AG04450 (cell line): ENCODE measurements at regions not wholly inside any gene's neighbourhood (a gene's known extent, or its start where the extent isn't known, plus 50 kb on each side); places are given as distances from the start of the nearest gene placed in this dataset.

Experiments used
- CTCF ChIA-PET: fragments of 300-600, 350-600 bp; formaldehyde crosslinking; extraction: SDS; loops from one replicate; lab custom pipeline; 2022; ENCODE audit warnings: antibody characterized with exemption, inconsistent platforms; lab: Charles Lee
- POLR2A ChIA-PET: fragments of 350-600 bp; formaldehyde crosslinking; extraction: SDS; loops from one replicate; lab custom pipeline; 2021; ENCODE audit warnings: antibody characterized with exemption, inconsistent platforms; lab: Yijun Ruan, JAX
- DNase-seq: peaks from one replicate; pipeline ENCODE4 v3.0.0-alpha.2; 2011; ENCODE audit warnings: low read depth, low spot score
- H3K27ac ChIP-seq: one replicate; pipeline ENCODE4 v1.5.1; 2012; ENCODE audit warnings: low read depth, low read length, control low read depth
- H3K27me3 ChIP-seq: one replicate; pipeline ENCODE4 v1.6.0; 2012; ENCODE audit warnings: low read length; ENCODE audit not compliant: control insufficient read depth, insufficient read depth
- H3K4me3 ChIP-seq: 2 replicates; pipeline ENCODE4 v1.5.1; 2011; ENCODE audit warnings: mild to moderate bottlenecking, low read depth, low read length, control low read depth
- H3K9me3 ChIP-seq: 2 replicates; pipeline ENCODE4 v1.5.1; 2012; ENCODE audit warnings: low read length; ENCODE audit not compliant: control insufficient read depth, insufficient read depth
- CTCF ChIP-seq: IDR thresholded peaks from 2 replicates; pipeline ENCODE4 v1.5.1; 2011; ENCODE audit warnings: low read depth, low read length, control low read depth, inconsistent platforms

- no peak for TF ChIP-seq CTCF
- Histone ChIP-seq H3K9me3 (no peaks in the 10 kb centered on the region), H3K27ac (no peak overlapping the region), H3K4me3 (no peak overlapping the region), H3K27me3 (peaks cover 7% of the 10 kb centered on the region)
- DNase-seq, result no peak
- ChIA-PET CTCF (interaction anchor here (0.6 to 3.3 kb wide), 2 partner anchors 9 to 581 kb away, joined by 3 to 19 read pairs; no protein-coding TSS in a partner anchor), POLR2A (interaction anchor here (0.6 kb wide), 1 partner anchor 910 kb away, joined by 3 read pairs; no protein-coding TSS in a partner anchor)
These were observed 102.9 kb downstream of the TEX26 start for GRCh38 chr13:31035185-31035965.

GRCh38 chr13:31032528-31033113 lies 100.2 kb downstream of the TEX26 start:
- Histone ChIP-seq H3K27me3 (peaks cover 7% of the 10 kb centered on the region), H3K9me3 (no peaks in the 10 kb centered on the region), H3K4me3 (no peak overlapping the region), H3K27ac (no peak overlapping the region)
- TF ChIP-seq CTCF, result no peak
- no peak for DNase-seq
- ChIA-PET CTCF (interaction anchor here (3.7 kb wide), 1 partner anchor 12 kb away, joined by 26 read pairs; no protein-coding TSS in a partner anchor), POLR2A (no interaction called here)

DNA sequence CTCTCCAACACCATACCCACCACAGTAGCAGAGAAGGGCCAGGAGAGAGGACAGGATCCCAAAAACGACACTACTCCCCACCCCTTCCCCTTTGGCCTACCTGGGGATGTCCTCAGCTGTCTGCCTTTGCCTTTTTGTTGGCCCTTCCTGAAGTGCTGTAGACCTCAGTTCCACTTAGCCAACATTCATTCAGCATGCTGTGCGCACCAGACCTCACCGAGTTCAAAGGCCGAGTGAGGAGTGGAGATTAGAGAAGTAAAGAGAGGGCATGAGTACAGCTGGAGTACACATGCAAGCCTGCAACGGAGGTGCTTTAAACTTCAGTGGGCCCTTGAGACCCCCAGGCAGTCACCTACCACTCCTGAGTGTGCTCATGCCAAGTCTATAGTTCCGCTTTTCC lies 99.0 kb downstream of the TEX26 start:
- ChIA-PET CTCF (interaction anchor here (2.3 to 3.7 kb wide), 2 partner anchors 13 to 899 kb away, joined by 10 to 26 read pairs; no protein-coding TSS in a partner anchor), POLR2A (no interaction called here)
- DNase-seq, result no peak
- Histone ChIP-seq H3K4me3 (no peak overlapping the region), H3K27me3 (peaks cover 7% of the 10 kb centered on the region), H3K9me3 (no peaks in the 10 kb centered on the region), H3K27ac (no peak overlapping the region)
- no peak for TF ChIP-seq CTCF

DNA sequence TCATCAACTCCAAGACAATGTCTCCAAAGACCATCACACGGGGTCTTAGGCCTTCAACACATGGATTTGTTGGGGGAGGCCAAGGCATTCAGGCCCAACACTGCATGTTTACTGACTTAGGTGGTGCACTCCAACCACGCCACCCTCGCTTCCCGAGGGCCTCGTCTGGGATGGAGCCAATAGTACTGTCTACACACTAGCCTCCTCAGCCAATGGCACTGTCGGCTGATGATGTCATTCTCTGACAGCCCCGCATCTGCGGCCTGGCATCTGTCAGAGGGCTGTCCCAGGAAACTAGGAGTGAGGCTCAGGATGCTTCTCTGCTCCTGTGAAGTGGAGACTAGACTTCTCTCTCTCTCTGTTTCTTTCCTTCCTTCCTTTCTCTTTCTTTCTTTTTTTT lies 96.6 kb downstream of the TEX26 start:
- TF ChIP-seq CTCF, result no peak
- ChIA-PET POLR2A (no interaction called here), CTCF (interaction anchor here (0.7 to 1.7 kb wide), 2 partner anchors 21 to 208 kb away, joined by 3 to 4 read pairs; no protein-coding TSS in a partner anchor)
- Histone ChIP-seq H3K9me3 (no peaks in the 10 kb centered on the region), H3K27me3 (peaks cover 7% of the 10 kb centered on the region), H3K27ac (no peak overlapping the region), H3K4me3 (no peak overlapping the region)
- DNase-seq, result no peak

DNA sequence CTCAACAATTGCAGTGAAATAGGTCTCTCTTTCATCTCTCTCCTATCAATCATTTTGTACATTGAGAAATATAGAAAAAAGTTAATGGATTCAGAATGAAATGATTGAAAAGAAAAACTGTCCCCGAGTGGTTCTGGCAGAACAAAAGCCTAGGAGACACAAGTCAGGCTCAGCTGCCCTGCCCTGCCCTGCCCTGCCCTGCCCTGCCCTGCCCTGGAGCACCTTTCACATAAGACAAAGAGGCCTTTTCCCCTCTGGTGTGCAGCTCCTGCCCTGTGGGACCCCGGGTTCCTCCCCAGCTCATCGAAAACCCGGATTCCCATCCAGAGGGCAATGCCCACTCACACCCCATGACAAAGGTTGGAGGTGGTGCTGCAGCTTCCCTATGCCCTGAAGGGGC lies 94.7 kb downstream of the TEX26 start:
- Histone ChIP-seq H3K9me3 (no peaks in the 10 kb centered on the region), H3K27ac (no peak overlapping the region), H3K27me3 (peaks cover 13% of the 10 kb centered on the region), H3K4me3 (no peak overlapping the region)
- CTCF ChIA-PET, result interaction anchor here (2.1 kb wide), 1 partner anchor 18 kb away, joined by 7 read pairs; no protein-coding TSS in a partner anchor
- POLR2A ChIA-PET, result interaction anchor here (0.5 kb wide), 1 partner anchor 23 kb away, joined by 4 read pairs; no protein-coding TSS in a partner anchor
- no peak for TF ChIP-seq CTCF
- no peak for DNase-seq
